RPMI8226 (cell line): ENCODE measurements at regions not wholly inside any gene's neighbourhood (a gene's known extent, or its start where the extent isn't known, plus 50 kb on each side); places are given as distances from the start of the nearest gene placed in this dataset.

ENCODE experiments used
- DNase-seq: peaks from one replicate; pipeline ENCODE4 v3.0.0-alpha.2; 2015

DNA sequence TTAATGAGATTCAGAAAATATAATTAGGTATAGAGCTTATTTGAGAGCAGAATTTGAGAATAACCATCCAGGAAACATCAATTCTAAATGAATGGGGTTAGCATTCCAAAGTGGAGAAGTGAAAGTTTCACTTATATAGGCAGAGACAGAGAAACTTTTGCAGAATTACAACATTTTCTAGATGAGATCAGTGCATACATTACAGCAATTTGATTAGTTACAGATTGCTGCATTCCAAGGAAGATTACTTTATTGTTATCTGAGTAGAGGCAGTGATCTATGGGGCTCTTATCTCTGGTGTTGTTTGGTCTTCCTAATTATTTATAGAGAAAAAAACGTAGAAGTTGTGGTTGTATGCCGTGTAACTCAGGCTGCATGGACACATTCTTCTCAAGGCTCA is 373.8 kb upstream of the SYT4 start:
- DNase-seq, result no peak

DNA sequence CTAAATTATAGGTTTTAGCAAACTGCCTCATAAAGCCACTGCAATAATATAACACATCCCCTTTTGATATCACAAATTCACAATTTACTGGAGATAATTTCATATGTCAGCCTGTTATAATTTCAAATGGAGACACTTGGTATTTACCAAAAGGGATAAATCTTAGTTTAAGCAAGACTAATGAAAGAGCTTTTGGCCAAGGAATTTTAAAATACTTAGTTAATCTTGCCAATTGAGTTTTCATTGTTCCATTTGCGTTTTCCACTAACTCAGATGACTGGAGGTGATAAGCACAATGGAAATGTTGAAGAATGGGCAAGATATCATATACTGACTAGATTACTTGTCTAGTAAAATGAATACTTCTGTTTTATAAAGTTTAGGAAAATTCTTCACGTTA is 379.3 kb upstream of the SYT4 start:
- no peak for DNase-seq

DNA sequence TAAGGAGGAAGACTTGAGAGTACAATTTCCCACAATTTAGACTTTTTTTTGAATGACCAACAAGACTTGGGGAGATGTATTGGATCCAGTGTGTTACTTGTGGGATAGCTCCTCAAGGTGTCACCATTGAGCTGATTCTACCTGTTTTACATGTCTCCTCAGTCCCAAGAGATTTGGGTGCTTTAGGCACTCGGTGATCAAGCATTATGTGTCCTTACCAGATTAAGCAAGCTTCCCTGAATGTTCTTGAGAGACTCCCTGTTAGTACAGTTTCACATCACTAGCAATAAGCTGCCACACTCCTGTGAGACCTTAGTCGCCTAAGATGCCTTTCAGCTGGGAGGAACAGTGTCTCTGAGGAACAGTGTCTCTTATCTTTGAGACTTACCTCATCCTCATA is 384.3 kb upstream of the SYT4 start:
- DNase-seq, result peak; percentile 24

DNA sequence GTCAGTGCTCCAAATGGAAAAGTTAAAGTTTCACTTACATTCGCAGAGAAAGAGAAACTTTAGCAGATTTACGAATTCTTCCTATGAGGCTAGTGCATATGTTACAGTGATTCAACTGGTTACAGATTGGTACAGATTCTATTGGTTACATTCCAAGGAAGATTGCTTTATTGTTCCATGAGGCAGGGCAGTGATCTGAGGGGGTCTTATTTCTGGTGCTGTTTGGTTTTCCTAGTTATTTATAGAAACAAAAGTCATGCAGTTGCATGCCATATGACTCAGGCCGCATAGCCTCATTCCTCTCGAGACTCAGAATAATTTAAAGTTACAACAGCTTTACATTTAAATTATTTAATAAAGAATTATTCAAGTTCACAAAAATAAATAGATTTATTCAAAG is 385.4 kb upstream of the SYT4 start:
- DNase-seq, result no peak

DNA sequence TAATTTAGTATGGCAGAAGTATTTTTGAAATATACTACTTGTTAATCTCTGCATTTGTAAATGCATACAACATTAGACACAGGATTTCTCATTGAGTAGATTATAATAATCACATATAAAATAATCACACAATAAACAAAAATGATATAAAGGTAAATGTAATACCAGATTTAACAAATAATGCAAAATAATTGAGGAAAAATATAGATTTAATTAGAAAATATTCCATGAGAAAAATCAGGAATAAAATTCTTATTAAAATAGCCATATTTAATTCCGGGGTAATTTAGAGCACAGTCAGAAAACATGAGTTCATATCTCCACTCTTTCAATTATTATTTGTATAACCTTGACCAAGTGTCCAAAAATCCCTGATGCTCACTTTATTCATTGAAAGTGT is 385.9 kb upstream of the SYT4 start:
- DNase-seq, result no peak

DNA sequence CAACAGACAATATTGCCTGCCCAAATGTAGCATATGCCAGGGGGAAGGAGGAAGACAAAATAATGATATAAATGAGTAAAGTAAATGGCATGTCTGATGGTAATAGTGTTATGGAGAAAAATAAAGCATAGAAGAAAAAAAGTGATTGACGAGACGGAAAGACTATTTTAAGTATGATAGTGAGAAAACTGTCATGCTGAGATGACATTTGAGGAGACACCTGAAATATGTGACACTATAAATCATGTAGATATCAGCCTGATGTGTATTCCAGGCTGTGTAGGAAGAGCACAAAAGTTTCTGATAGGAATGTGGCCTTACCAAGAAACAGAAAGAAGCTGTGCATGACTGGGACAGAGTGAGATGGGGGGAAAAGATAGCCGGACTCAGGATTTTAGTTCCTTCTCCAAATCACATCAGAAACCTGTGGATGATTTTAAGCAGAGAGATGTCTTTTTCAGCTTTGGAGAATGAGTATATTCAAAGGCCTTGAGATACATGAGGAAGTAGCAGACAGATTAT is 387.3 kb upstream of the SYT4 start:
- no peak for DNase-seq

DNA sequence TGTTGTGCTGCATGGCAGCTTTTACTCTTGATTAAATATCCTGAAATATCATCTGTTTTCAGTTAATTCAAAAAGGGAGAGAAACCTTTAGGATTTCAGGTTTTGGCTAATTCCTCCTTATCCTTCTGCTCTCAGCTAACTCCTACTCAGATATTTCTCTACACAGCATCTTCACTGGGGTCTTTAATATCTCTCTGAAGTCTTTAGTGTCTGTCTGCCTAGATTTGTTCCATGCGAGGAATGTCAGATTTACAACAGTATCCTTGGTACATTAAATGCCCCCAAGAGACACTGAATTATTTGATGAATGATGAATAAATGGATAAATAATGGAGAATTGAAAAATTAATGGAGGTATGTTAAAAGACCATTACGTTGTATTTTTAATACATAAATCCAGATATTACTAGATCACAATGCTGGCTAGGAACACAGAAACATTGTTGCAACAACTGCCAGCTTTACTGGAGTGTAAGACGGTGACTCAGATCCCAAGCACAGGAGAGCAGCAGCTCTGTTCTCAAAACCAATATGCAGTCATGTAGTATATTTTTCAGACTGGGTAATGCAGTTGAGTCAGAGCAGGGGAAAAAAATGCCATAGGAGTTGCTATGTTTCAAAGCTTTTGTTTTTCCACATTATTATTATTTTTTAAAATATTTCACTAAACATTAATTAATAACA is 388.0 kb upstream of the SYT4 start:
- no peak for DNase-seq

DNA sequence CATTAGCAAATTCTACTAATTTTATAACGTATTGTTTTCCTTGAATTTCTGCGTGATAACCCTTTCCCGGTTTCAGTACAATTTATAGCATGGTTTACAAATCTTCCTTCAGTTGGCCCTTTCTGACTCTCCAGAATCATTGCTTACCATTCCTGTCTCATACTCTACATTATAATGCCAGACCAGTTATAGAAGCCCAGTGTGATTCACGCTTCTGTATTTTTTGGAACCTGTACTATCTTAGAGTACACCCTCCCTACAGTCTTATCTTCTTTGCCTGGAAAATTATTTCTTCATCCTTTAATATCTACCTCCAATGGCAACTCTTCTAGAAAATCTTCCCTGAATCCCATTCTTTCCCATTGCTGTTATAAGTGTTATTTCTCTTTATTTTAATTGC is 391.6 kb upstream of the SYT4 start:
- DNase-seq, result no peak

DNA sequence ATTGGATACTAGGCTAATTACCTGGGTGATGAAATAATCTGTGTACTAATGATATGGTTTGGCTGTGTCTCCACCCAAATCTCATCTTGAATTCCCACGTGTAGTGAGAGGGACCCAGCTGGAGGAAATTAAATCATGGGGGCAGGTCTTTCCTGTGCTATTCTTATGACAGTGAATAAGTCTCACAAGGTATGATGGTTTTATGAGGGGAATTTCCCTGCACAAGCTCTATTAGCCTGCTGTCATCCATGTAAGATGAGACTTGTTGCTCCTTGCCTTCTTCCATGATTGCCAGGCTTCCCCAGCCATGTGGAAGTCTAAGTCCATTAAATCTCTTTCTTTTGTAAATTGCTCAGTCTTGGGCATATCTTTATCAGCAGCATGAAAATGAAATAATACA is 394.1 kb upstream of the SYT4 start:
- no peak for DNase-seq

DNA sequence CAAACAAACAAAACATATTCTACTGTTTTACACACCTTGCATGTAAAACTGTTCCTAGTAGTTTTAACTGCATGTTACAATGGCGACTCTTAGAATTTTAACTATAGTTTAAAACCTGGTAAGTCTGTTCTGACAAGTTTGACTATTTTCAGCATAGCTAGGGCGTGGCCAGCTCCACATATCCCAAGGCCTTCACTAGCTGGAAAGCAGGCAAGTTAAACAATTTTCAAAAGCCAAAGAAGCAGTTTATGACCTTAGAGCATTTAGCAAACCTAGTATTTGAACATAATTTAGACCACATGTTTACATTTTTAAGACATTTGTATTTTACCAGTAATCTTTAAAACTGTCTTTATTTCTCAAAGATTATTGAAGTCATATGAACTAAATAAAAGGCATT is 402.8 kb upstream of the SYT4 start:
- no peak for DNase-seq

DNA sequence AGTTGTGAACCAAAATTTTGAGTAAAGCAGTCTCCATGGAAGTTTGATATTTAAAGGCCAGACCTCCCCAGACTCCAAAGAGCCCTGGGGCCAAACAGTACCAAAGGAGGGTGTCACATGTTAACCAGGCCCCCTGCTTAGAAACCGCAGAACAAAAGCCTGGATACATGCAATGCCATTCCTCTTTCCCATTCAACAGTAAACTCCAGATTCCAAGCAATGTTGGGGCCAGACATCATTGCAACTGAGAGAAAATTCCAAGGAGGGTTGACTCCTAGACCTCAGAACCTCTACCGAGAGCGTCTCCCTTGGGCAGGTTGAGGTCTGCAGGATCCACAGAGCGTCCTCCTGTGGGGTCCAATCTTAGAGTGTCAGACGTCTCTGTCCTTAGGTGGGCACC is 404.4 kb upstream of the SYT4 start:
- no peak for DNase-seq

DNA sequence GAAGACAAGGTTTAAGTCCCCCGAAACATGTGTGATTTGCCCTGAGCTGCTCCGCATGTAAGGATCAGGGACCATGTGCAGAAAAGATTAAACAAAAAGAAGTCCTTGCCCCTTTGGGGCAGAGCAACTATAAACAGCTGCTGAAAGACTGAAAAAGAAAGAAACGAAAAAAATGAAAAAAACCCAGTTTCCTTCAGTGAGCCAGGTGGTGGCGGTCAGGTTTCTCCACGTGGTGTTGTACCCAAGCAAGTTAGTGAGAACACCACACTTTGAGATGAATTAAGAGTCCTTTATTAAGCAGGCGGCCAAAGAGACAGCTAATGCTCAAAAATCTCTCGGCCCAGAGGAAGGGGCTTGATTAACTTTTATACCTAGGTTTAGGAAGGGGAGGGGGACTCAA is 404.9 kb upstream of the SYT4 start:
- no peak for DNase-seq

DNA sequence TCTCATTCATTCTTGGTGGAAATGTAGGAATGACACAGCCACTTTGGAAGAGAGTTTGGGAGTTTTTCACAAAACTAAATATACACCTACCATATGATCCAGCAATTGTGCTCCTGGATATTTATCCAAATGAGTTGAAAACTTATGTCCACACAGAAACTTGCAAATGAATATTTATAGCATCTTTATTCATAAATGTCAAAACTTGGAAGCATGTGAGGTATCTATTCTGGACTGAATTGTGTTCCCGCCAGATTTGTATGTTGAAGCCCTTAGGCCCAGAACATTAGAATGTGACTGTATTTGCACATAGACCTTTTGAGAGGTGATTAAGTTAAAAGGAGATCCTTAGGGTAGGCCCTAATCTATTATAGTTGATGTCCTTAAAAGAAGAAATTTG is 409.4 kb upstream of the SYT4 start:
- DNase-seq, result no peak

DNA sequence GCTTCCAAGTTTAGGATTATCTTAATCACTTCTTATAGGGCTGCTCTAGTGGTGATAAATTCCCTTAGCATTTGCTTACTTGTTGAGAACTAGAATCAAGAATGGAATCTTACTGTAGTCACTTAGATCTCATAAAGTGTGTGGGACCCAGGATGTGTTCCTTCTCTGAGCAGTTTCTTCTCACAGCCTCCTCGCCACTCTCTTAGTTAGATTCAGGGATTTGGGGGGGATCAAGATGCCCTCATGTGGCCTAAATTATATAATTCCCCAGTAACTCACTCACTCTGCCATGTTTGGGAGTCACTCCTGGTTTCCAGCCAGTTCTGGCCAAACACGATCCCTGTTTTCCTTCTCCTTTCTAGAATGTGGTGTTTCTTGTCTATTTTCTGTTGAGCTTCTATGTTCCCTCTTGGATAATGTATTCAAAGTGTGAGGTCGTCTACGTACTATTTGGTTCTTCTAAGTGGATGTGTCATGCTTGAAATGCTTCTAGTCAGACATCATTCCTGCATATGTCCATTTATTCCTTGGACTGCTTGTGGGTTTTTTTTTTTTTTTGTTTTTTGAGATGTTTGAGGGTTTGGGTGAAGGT is 414.9 kb upstream of the SYT4 start:
- no peak for DNase-seq

DNA sequence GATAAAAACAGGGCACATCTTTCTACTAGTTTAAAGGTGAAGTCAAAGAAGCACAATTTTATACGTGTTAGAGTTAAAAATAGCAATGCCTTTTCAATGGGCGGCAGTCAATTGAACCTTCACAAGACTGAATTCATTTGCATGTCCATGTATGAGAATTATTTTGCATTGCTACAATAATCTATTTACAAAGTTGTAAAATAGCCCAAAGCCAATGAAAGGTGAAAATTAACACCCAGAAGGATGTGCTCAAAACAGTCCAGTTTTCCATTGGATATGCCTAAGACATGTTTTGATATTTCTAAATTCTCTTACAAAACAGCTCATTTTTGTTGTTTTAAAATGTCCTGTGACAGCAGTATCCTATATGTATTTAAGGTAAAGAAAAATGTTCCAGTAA is 425.1 kb upstream of the SYT4 start:
- no peak for DNase-seq

DNA sequence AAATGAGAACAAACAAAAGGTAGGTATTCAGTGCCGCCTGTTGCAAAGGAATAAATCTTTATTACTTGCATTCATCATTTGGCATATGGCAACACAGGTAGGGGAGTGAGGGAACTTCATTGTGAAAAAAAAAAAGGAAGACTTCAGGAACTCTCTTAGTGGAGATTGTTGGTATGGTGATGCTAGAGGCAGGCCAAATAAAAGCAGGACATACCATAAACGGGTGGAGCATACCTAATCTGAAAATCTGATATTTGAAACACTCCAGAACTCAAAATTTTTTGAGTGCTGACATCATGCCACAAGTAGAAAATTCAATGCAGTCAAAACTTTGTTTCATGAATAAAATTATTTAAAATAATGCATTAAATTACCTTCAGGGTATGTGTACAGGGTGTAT is 425.8 kb upstream of the SYT4 start:
- DNase-seq, result no peak

DNA sequence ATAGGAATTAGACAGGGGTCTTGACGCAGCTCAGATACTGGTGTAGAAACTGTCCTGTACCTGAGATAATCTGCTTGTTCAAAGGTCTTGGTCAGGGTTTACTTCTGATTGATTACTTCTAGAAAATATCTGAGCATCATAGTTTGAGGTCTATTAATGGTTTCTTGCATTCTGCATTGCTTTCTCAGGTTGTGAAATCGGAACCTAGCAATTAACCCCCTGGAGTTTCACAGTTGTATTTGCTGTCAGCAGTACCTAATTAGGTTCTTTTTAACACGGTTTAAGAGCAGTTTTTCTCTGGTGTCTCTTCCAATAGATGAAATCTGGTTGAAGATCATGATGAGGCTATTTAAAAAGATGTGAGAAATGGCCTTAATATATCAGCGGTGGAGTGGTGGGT is 428.6 kb upstream of the SYT4 start:
- no peak for DNase-seq

DNA sequence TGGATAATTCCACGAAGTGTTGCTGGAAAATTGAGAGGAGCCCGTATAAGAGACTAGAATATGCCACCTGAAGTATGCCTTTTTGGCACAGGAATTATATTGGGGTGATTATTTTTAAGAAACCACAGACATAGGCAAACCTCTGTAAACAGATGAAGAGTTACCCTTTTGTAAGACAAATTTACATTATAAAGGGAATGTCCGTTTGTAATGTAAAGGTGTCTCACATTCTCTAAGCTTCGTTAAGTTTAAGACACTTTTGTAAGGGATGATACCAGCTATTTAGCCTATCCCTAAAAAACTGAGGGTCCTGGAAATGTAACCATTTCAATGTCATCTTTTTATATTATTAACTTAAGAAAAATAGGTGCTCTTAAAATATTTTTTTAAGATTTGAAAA is 432.8 kb upstream of the SYT4 start:
- no peak for DNase-seq

DNA sequence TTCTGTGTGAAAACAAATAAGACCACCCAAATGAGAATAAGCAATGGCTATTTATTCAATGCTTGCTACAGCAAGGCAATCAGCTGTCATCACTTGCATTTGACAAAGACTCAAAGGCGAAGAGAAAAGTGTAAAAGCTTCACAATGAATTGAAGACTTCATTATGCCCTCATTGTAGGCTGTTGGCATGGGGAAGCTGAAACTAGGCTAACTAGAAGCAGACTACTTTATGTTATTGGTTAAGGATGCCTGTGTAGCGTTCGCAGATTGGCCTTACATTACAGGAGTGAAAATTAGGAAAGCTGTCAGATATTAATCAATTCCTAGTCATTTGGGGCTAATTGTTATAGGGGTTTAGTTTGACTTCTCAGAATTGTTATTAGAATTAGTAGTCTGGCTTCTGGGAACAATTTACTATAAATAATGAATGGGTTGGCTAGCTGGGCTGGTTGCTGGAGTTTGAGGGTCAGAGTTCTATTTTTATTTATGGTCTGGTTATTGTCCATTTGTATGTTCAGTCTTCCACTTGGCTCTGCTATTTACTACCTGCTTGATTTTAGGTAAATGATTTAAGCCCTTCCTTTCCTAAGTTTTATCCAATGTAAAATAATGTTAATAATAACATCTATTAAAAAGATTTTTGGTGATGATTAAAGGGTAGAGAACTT is 437.2 kb upstream of the SYT4 start:
- no peak for DNase-seq

DNA sequence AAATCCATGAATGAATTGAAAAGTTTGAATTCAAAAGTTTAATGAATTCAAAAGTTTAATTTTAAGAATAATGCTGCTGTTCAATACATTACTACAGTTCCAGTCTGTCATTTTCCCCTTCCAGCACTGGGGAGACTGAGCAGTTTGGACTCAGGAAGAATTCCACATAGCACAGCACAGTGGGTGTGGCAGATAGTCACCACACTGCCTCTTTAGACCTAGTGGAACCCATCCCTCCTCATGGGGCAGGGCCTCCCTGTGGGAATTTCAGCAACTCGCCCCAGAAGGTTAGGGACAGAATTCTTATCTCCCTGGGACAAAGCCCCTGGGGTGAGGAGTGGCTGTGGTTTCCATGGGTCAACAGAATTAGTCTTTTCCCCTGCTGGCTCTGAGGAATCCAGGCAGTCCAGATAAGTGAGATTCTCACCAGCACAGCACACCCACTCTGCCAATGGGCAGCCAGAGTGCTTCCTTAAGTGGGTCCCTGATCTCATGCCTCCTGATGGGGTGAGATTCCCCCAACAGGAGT is 442.0 kb upstream of the SYT4 start:
- no peak for DNase-seq

DNA sequence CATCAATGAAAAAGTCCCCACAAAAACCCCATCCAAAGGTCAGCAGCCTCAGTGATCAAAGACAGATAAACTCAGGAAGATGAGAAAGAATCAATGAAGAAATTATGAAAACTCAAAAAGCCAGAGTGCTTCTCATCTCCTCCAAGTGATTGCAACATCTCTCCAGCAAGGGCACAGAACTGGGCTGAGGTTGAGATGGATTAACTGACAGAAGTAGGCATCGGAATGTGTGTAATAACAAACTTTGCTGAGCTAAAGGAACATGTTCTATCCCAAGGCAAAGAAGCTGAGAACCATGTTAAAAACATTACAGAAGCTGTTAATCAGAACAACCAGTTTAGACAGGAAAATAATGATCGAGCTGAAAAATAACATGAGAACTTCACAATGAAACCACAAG is 442.8 kb upstream of the SYT4 start:
- no peak for DNase-seq

DNA sequence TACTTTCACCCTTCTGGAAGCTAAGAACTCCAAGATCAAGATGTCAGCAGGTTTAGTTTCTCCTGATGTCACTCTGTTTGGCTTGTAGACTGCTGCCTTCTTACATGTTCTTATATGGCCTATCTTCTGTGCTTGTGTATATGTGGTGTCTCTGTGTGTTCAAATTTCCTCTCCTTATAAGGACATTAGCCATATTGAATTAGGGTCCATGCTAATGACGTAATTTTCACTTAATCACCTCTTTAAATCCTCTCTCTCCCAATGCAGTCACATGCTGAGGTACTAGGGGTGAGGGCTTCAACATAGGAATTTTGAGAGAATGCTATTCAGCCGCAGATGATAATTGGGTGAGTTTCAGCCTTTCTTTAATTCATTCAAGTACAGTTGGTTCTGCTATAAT is 458.3 kb upstream of the SYT4 start:
- DNase-seq, result no peak

DNA sequence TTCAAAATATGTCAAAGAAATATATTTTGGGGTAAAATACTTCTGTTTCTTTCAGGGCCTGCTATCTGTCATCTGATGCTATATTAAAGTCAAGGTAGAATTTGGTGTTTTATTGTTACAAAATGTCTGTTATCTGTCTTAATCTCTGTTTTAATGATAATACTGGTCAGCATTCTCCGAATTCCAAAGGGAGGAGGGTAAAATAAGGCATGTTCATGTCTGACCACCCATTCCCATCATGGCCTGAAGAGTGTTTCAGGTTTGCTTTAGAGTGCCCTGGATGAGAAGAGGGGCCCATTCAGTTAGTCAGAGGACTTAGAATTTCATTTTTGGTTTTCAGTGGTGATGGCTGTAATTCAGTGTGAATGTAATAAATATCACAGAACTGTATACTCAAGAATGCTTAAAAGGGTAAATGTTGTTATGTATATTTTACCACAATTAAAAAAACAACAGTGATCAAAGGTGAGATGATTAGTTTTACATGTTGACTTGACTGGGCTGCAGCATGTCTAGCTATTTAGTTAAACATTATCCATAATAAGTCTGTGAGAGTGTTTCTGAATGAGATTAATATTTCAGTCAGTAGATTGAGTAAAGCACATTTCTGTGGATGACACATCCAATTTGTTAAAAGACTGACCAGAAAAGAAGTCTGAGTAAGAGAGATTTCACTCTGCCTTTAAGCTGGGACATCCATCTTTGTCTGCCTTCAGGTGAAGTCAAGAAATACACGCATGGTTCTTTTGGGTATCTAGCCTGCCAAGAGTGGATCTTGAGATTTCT is 467.9 kb upstream of the SYT4 start:
- DNase-seq, result no peak

DNA sequence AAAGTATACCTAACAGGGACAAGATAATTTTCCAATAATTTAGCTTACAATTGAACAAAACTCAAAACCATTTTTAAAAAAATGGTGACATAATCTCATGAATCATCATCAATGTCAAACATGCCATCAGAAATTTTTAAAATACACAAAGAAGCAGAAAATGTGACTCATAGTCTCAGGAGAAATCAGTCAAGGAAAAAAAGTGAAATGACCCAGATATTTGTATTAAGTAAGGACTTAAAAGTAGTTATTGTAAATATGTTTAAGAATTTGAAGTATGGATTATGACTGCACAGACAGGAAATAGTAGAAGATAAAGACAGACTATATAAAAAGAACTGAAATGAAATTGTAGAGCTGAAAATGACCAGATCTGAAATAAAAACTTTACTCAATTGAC is 473.9 kb upstream of the SYT4 start:
- DNase-seq, result no peak
